ENCODE measurements at regions not wholly inside any gene's neighbourhood (a gene's known extent, or its start where the extent isn't known, plus 50 kb on each side); places are given as distances from the start of the nearest gene placed in this dataset.

DNA sequence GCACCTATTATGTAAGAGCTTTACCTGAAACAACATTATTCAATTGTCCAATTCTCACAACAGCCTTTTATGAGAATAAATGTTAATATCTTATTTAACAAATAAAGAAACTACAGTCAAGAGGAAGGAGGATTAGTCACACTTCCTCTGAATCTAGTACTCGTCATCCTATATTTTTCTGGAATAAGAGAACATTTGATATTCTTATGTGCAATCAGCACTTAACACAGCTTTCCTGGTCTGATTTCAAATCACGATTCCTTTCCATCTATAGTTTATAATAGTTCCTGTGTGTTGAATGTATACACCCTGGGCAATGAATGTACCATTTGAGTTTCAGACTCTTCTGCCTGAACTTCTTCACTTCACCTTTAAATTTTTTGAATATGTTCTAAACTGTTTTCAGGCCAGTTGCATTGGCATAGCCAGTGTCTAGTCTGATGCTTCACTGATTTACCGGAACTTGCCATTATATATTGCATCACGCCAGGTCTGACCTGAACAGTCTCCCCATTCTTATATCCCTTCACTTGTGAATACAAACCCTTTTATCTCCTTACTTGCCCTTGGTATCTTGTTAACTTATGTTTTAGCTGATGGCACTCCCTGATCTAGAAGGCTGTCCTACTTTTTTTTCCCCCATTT, 698.3 kb downstream of the MAT2B start:
- TF ChIP-seq, protein P1, sequence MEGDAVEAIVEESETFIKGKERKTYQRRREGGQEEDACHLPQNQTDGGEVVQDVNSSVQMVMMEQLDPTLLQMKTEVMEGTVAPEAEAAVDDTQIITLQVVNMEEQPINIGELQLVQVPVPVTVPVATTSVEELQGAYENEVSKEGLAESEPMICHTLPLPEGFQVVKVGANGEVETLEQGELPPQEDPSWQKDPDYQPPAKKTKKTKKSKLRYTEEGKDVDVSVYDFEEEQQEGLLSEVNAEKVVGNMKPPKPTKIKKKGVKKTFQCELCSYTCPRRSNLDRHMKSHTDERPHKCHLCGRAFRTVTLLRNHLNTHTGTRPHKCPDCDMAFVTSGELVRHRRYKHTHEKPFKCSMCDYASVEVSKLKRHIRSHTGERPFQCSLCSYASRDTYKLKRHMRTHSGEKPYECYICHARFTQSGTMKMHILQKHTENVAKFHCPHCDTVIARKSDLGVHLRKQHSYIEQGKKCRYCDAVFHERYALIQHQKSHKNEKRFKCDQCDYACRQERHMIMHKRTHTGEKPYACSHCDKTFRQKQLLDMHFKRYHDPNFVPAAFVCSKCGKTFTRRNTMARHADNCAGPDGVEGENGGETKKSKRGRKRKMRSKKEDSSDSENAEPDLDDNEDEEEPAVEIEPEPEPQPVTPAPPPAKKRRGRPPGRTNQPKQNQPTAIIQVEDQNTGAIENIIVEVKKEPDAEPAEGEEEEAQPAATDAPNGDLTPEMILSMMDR (IDR thresholded peaks at IDR 0.05 in 4 of 5, conservative IDR thresholded peaks at IDR 0.05 in 1 of 5) = no peak
- TF ChIP-seq POLR2A (IDR thresholded peaks at IDR 0.05) = no peak

Data from gastrocnemius medialis (tissue), 4 donors.